Activated T-helper 1 cell treated with Interleukin-2 at 50 U/mL for 16 hours (primary cell): ENCODE measurements at regions not wholly inside any gene's neighbourhood (a gene's known extent, or its start where the extent isn't known, plus 50 kb on each side); places are given as distances from the start of the nearest gene placed in this dataset.

ENCODE experiments used
- DNase-seq: peaks from one replicate; pipeline ENCODE4 v3.0.0-alpha.2; 2020; ENCODE audit warnings: low read depth

DNA sequence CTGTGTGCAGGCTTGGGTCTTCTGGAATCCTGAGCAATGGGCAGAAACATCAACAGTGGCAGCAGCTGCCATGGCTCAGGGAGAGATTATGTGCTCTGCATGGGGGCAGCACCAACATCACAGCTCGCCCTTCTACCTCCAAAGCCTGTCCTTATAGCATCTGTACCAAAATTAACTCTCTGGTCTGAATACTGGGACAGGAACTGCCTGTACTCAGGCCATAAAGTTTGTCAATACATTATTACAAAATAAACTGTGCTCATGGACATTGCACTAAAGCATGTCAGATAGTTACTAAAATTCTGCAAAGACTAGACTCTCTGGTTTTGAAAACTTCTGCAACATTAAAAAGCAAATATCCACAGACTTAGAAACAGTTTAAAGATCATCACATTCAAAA lies 91.6 kb downstream of the ZC3H11B start:
- DNase-seq, result no peak

DNA sequence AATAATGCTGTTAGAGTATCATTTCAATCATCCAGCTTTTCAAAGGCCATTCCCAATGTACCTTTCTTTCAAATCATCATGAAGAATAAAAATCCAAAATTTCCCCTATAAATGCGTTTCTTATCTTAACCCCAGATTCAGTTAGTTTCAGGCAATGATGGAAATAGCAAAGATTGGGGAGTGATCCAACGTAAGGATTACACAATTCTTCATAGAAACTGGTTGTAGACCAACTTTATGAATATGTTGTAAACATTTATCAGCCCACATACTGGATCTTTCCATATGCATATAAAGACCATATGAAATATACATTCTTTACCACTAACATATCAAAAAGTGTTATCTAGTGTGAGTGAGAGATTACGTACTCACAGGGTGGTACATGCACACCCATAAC lies 92.7 kb downstream of the ZC3H11B start:
- no peak for DNase-seq

DNA sequence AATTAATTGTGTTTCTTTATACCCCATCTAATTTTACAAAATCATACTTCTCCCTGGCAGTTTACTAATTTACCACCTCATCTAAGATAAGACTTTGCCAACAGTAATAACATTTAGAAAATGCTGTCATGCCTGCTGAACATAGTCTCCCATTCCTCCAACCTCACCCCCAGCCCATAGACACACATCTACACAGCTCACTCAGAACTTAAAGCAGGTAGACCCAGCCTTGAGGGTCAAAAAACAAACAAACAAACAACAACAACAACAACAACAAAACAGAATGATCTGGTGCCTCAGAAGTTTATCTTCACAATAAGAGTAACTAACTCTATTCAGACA lies 94.0 kb downstream of the ZC3H11B start:
- DNase-seq, result no peak

DNA sequence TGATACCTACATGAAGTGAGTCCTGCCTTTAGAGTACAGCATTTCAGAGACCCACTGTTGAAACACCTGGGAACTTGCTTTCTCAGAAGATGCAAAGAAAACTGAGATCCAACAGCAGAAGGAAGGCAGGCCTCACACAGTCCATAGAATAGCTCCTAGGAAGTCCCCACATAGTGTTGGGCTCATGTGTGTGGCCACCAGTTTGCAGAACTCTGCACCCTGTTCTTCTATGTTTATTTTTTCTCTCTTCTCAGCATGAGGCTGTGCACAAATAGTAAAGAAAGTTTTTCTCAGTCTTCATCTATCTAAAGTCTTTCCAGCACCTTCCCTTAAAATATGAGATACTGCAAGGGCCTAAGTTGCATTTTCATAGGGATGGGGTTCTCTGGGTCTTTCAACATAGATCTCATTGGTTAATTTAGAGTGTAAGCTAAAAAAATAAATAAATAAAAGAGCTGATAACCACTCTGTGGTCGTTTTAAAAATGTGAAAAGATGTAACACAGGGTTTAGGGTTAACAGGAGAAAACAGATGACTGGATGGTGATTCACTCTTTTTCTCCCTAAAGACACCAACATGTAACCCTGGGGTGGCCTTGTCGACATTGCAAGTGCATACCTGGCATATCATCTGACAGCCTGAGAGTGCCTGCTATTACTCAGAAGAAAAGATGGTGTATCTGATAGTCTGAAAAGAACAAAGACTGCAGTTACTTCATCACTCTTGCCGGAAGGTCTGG lies 94.6 kb downstream of the ZC3H11B start:
- no peak for DNase-seq

DNA sequence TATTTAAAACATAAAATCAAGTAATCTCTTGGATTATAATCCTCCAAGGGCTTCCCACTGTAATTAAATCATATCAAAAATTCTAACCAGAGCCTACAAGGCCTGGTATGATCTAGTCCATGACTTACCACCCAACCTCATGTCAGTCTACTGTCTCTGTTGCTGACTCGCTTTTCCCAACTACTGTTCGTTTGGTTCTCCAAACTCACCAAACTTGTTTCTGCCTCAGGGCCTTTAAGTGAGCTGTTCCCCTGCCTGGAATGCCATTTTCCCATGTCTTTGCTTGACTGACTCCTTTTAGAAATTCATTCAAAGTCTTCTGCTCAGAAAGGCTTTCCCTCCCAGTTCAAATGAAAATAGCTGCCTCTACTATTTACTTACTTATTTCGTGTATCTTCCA lies 95.9 kb downstream of the ZC3H11B start:
- no peak for DNase-seq

DNA sequence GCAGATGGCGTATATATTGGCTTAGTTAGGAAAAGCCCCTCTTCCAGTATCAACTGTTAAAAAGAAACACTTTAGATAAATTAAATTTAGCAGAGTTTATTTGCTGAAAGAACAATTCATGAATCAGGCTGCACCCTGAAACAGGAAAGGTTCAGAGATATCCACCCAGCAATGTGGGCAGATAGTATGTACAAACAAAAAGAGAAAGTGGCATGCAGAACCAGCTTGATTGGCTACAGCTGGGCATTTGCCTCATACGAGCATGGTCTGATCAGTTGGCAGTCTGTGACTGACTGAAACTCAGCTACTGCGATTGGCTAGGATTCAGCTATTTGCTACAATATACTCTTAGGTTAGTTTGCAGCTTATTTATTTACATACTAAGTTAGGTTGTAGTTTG lies 98.2 kb downstream of the ZC3H11B start:
- no peak for DNase-seq

DNA sequence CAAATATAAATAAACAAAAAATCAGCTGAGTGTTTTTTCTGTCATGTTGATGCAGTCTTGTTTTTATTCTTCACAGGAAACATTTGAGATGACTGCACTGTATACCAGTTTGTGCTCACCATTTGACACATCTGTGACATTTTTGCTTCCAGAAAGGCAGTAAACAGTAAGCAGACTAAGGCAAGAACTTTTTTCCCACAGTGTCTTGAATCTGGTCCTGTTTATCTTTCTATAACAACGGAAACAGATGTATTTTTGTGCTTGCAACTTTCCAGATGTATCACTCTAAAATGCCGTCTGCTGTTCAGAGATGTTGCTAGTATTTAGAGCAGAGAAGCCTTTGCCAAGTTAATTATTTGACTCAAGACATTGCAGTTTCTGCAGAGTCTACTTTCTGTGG lies 105.5 kb downstream of the ZC3H11B start:
- DNase-seq, result no peak

DNA sequence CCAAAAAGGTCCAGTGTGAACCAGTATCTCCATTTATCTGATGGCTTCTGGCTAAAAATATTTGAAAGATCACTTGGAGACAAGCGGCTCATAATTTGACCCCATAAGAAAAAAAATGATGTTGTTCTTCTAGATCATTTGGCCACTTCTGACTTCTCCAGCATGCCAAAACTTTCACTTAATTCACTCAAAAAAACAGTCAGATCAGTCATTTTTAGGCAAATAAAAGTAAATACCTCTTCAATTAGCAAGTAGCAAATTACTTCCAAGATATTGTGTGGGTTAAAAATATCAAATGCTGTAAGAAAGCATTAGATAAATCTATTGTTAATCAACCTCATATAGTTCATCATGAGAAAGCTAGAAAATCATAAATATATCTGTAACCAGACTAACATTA lies 106.0 kb downstream of the ZC3H11B start:
- no peak for DNase-seq

DNA sequence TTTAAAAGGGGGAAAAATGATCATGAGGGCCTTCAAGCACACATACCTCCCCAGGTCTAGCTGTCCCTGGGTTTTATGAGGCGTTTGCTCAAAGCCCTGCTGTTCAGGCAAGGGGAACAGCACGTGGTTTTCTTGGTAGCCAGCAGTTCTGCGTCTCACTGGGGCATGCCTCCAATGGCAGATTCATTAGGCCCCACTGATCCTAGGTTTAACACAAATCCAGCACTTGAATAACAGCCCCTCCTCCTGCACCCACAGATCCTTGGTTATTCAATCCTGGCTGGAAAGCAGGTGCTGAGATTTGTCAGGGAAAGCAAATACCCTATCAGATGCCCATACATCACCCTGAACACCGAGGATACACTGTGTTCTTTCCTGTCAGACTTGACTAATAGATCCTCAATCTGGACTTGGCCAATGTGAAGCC lies 106.4 kb downstream of the ZC3H11B start:
- no peak for DNase-seq

DNA sequence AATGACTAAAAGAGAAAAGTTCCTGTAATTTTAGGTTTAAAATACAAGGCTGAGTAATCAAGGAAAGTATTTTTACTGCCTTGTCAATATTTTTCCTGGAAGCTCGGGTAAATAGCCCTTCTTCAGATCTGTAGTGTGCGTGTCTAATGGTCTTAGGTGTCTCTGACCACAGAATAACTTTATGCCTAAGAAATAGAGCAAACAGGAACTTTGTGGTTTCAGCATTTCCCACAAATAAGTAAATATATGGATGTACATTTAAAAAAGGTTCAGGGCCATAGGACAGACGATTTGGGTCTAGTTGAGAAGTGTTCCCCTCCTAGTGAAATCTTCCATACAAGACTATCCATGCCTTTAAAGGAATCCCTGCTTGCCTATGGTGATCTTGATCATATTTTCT lies 107.0 kb downstream of the ZC3H11B start:
- DNase-seq, result no peak

DNA sequence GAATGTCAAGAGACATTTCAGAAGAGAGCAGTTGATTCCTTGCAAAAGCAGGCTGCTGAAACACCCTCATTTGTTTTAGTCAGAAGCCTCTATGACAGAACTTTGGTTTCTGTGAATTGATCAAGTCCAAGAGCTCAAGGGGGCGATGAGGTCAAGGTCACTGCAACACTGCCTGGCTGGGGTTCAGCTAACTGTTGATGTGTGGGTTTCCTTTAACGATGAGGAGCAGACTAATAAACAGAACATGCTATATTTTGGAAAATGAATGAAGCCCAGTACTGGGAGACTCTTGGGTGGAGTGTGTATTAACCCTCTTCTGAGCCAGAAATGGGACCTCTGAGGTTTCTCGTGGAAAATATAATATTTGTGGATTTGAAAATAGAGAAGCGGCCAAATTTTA lies 109.3 kb downstream of the ZC3H11B start:
- no peak for DNase-seq

DNA sequence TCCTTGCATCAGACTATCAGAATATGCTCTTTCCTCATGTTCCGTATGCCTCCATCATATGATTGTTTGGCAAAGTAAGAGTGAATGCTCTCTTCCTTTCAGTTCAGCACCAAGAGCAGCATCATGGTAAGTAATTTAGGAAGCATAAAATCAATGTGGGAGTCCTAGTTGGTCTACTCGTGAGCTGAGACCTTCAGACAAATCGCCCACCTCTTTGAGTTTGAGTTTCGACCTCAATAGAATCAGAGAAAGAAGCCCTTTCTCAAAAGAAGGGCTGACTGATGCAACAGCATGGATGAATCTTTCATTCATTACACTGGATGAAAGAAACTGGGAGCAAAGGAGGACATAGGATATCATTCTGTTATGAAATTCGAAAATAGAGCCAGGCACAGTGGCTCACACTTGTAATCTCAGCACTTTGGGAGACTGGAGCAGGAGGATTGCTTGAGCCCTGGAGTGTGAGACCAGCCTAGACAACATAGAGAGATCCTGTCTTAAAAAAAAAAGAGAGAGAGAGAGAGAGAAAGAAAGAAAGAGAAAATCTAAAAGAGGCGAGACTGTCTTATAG lies 112.5 kb downstream of the ZC3H11B start:
- no peak for DNase-seq

DNA sequence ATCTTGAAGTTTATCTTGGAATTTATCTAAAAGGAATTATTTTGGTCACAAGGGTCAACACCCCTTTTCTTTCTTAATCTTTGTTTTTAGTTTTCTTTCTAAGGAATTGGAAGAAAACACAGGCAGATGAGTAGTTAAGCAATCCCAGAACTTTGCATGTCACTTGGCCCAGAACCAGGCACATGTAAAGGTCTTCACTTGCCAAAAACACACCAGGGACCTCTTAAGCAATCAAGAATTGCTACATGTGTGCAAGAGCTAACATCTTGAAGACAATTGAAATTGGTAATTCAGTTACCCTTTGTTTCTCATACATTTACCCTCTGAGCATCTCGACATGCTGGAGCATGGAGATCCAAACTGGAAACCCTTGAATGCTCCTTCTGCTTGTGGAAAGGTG lies 114.2 kb downstream of the ZC3H11B start:
- no peak for DNase-seq

DNA sequence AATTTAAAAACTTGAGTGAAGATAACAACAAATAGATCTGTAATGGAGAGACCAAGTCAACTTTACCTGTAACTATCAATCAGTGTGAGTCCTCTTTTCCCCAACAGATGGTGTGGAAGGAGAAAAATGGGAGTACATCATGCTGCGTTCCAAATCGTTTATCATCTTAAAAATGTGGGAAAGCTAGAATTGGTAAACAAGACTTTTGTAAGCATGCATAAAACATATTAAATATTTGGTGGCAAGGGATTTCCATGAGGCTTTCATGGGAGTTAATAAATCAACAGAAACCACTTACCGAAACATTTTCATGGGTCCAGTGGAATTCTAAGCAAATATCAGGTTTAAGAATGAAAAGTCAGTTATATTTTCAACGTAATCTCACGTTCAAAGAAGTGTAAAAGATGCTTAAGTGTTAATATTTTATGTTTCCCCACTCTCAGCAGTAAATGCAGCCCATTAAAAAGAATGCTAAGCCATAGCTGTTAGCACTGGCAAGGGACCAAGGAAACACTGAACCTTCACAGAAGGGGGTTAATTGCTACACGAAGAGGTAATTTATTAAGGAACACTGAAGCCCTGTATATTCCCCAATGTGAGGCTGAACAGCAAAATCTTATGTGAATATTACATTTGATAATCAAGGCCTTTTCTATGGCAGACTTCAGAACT lies 117.0 kb downstream of the ZC3H11B start:
- DNase-seq, result no peak

DNA sequence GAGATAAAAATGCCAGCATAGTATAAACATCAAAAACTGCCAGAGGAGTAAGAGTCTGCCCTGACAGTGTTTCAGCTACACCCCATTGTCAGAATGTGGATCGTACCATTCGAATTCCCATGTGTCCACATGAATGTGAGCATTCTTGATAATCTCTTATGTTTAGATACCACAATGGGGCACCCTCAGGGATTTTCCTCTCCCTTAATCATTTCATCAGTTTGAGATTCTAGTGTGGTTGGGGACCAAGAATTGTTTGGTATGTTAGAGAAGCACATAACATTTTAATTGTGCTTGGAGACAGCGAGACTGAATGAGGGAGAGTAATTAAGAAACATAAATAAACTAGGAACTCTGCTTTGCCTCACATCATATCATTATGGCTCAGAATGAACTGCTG lies 120.2 kb downstream of the ZC3H11B start:
- DNase-seq, result no peak

DNA sequence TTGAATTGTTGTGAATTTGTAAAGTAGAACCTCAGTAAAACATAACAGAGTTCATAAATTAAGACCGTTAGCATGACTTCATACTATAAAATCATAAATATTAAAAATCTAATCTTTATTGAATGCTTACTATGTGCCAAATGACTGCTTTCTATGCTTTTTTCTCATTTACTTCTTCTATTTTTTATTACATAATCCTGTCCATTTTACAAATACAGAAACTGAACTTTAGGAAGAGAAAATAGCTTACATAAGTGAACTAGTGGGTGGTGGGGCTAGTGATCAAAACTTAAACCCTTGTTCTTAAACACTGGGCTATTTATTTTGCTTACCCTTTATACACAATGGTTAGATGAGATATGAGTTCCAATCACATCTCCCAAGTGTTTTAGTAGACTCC lies 122.3 kb downstream of the ZC3H11B start:
- DNase-seq, result no peak

DNA sequence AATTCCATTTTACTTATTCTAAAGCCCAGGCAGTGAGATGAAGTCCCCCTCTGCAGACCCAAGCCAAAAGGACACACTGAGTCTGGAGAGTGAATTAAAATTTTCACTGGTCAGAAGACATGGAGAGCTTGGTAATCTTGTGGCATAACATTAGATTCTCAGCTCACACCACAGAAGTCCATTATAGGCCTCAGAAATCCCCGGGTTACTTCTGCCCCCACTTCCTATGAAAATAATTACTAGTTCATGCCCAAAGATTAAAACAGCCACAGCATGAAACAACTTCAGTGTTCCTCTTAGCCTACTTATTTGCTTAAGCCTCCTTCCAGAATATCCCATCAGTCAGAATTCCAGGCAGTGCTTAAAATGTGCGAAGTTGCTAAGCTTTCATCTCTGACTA lies 123.3 kb downstream of the ZC3H11B start:
- no peak for DNase-seq

DNA sequence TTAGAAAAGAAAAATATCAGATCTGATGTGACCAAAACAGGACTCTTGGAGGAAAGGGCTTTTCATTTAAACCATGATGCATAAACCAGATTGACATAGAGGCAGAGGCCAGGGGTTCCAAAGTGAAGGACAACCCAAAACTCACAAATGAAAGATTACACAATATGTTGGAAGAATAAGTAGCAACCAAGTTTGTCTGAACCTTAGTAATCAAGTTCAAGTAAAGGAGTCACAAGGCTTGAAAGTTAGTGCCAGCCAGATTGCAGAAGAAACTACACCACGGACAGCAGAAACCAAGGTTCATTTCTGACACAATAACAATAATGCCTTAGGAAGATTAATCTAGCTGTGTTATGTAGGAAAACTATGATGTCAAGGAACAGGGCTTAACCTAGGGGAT lies 124.6 kb downstream of the ZC3H11B start:
- no peak for DNase-seq

DNA sequence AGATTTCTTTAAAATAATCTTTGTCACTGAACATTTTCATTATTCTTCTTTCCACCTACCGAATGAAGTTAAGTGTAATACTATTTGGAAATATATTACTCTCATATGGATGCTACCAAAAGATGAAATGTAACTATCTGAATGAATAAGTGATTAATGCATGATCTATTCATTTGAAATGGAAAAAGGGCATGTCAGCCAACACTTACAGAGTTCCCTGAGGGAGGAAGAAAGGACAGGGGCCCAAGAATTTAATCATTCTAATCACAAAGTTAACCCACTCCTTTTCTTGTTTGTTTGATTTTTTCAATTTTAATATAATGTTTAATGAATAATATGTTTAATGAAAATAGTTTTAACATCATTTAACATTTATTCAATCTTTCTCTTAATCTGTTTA lies 129.4 kb downstream of the ZC3H11B start:
- no peak for DNase-seq

DNA sequence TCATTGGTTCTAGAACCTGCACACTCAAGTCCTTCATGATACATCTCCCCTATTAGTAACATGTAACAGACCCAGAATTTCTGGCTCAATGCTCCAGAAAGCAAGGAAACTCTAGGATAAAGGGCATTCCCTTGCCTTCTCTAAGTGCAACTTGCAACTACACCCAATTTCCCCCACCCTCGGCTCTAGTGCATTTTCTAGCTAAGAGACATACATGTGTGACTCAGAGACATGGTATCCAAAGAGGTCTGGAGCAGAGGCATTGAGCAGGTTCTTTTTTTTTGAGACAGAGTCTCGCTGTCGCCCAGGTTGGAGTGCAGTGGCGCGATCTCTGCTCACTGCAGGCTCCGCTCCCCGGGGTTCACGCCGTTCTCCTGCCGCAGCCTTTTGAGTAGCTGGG lies 132.9 kb downstream of the ZC3H11B start:
- no peak for DNase-seq

DNA sequence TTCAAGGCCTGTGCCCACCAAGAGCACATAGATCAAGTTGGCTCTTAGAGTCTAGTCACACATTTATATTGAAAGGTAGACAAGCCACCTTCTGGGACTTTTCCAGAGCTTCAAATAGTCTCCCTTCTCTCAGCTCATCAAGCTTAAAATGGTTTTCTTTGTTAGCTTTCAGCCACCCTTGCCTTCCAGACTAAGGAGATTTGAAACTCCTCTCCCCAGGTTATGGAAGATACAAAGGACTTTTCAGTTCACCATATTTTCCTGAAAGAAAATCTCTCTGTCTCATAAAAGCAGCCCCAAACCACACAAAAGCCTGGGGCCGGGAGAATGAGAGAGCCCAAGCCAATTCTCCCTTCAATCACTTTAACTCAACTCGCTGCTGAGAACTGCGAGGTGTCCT lies 134.1 kb downstream of the ZC3H11B start:
- DNase-seq, result no peak

DNA sequence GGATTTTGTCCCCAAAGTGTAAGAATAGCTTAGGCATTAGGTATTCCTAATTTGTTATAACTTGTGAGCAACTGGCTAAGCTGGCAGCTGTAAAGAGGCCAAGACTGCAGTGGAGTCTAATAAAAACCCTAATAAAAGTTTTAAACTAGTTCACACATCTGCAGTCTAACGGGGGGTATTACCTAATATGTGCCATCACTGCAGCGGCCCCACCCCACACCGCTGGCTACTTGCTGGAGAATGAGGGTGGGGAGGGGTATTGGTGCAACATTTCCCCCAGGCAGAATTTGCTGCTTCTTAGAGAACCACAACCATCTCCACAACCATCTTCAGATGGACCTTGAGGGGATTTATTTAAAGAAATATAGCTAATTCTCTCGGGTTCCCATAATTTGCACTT lies 135.0 kb downstream of the ZC3H11B start:
- DNase-seq, result no peak

DNA sequence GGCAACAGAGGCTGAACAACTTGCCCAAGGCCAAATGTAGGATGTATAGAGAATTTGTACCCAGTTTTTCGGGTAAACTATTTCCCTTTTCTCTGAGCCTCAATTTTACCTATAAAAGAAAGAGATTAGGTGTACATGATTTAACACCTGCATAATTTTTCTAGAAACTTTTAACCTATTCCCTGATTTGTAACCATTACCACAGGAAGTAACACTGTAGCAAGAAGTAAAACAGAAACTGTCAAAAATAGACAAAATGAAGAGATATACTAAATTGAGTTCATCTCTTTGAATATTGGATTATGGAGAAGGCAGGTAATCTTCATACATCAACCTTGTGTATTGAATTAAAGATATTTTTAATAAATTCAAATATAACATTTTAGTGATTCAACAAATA lies 136.2 kb downstream of the ZC3H11B start:
- DNase-seq, result no peak

DNA sequence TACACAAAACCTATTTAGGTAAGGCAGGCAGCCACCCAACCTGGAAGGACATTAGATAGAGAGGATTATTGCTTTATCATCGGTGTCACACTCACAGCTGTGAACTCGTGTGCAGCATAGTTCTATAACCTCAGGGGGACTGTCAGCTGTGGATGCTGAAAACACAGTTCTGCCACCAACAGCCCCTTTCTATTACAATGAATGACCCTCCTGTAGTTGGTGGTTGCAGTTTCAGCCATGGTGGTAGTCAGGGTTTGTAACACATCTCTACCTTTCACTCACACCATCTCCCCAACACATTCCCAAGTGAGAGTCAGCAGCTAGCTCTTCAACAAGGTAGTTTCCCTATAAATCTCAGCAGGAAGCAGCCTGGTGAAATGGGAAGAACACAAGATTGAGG lies 136.8 kb downstream of the ZC3H11B start:
- DNase-seq, result no peak
